Colonic mucosa (tissue), 4 donors: ENCODE measurements at regions not wholly inside any gene's neighbourhood (a gene's known extent, or its start where the extent isn't known, plus 50 kb on each side); places are given as distances from the start of the nearest gene placed in this dataset.

Source experiments
- DNase-seq: peaks from one replicate; pipeline ENCODE4 v3.0.0-alpha.2; 2020
- H3K27ac ChIP-seq: fragments of 200-600 bp; one replicate; pipeline ENCODE4 v1.8.0; 2021
- H3K27me3 ChIP-seq: fragments of 200-600 bp; one replicate; pipeline ENCODE4 v1.8.0; 2021
- H3K36me3 ChIP-seq: fragments of 200-600 bp; one replicate; pipeline ENCODE4 v1.8.0; 2021
- H3K4me1 ChIP-seq: fragments of 200-600 bp; one replicate; pipeline ENCODE4 v1.8.0; 2021; ENCODE audit warnings: mild to moderate bottlenecking
- H3K4me3 ChIP-seq: fragments of 200-600 bp; one replicate; pipeline ENCODE4 v1.8.0; 2021
- H3K9ac ChIP-seq, 2 donors: one replicate each; pipeline ENCODE4 v1.7.0; 2013; ENCODE audit warnings: control low read depth in 2 of 2, low read depth in 2 of 2, low read length in 2 of 2
- H3K9me3 ChIP-seq: fragments of 200-600 bp; one replicate; pipeline ENCODE4 v1.8.0; 2021
- intact Hi-C: fragments of 100-400 bp; cut with DNase I; formaldehyde crosslinking; loops from one replicate; pipeline ENCODE4 v1.14.1; 2022
- TF ChIP-seq, protein P1 (sequence below): fragments of 200-600 bp; IDR thresholded peaks from one replicate; pipeline ENCODE4 v1.8.0; 2022; ENCODE audit warnings: antibody characterized with exemption, mild to moderate bottlenecking
- donor health status: healthy.
- donor health status: DM: no; HTN: no; CAD: no.
- donor health status: DM: no; HTN: no; CAD: no.

DNA sequence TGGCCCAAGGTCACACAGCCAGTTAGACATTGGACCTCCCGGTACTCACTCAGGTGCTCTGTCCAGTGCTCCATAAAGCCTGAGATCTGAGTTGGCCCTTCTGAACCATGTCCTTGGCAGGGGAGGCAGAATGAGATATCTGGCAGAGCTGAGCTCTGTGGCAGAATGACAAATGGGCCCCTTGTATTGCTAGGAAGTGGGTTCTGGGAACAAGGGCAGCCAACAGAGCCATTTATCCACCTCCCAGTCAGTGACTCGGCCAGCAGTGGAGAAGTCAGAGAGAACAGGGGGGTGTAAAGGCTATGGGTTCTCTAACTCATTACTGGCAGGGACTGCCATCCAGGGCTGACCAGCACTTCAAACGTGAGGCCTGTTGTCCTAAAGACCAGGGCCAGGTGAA, 117.1 kb upstream of the NLRP1 start:
- H3K4me3 ChIP-seq = no peak overlapping the region
- DNase-seq = no peak
- no peaks in the 10 kb centered on the region for H3K4me1 ChIP-seq
- no peaks in the 10 kb centered on the region for H3K27me3 ChIP-seq
- TF ChIP-seq, protein P1, sequence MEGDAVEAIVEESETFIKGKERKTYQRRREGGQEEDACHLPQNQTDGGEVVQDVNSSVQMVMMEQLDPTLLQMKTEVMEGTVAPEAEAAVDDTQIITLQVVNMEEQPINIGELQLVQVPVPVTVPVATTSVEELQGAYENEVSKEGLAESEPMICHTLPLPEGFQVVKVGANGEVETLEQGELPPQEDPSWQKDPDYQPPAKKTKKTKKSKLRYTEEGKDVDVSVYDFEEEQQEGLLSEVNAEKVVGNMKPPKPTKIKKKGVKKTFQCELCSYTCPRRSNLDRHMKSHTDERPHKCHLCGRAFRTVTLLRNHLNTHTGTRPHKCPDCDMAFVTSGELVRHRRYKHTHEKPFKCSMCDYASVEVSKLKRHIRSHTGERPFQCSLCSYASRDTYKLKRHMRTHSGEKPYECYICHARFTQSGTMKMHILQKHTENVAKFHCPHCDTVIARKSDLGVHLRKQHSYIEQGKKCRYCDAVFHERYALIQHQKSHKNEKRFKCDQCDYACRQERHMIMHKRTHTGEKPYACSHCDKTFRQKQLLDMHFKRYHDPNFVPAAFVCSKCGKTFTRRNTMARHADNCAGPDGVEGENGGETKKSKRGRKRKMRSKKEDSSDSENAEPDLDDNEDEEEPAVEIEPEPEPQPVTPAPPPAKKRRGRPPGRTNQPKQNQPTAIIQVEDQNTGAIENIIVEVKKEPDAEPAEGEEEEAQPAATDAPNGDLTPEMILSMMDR = no peak
- no peaks in the 10 kb centered on the region for H3K9me3 ChIP-seq
- H3K36me3 ChIP-seq = no peaks in the 10 kb centered on the region
- intact Hi-C loops = no loop called here
- no peak overlapping the region for H3K9ac ChIP-seq
- H3K27ac ChIP-seq = no peak overlapping the region

DNA sequence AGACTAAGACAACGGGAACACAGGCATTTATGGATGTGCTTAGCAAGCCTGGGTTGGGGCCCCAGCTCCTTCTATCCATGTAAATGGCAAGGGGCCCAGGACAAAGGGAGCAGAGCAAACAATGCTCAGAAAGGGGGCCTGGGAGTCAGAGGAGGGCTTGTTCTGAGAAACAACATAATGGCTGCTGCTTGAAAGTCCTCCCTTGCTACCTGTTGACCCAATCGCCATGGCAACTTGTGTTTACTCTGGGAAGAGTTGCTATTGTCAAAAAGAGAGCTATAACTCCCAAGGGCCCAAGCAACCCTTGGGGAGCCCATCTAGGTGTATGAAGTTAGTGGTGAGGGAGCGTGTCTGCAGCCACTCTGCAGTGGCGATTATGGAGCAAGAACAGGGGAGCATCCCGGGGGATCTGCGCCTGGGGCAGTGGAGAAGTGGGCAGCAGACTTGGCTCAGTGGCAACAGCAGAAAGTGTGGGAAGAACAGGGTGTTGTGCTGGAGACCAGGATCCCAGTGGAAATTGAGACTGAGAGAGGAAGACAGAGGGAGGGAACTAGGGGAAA, 118.7 kb upstream of the NLRP1 start:
- Histone ChIP-seq H3K9me3 (no peaks in the 10 kb centered on the region), H3K27ac (no peak overlapping the region), H3K4me3 (no peak overlapping the region), H3K36me3 (no peaks in the 10 kb centered on the region), H3K4me1 (no peaks in the 10 kb centered on the region), H3K9ac (no peak overlapping the region), H3K27me3 (no peaks in the 10 kb centered on the region)
- TF ChIP-seq, protein P1 = no peak
- no peak for DNase-seq
- intact Hi-C loops = no loop called here

DNA sequence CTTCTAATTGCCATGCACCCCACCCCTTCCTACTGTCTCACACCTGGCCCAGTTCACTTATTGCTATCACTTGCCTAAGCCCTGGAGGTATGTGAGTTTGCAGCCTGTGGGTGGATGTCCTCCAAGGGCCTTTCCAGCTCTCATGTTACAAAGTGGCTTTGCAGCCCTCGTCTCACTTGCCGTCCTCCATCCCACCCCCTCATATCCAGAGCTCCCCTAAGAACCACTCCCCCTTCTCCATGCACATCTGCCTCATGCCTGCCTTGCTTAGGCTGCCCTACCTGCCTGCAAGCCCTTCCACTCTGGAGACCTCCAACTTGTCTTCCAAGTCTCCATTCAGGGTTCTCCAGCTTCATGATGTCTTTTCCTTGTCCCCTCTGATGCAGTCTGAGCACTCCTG, 119.4 kb upstream of the NLRP1 start:
- no peak for DNase-seq
- intact Hi-C loops = no loop called here

DNA sequence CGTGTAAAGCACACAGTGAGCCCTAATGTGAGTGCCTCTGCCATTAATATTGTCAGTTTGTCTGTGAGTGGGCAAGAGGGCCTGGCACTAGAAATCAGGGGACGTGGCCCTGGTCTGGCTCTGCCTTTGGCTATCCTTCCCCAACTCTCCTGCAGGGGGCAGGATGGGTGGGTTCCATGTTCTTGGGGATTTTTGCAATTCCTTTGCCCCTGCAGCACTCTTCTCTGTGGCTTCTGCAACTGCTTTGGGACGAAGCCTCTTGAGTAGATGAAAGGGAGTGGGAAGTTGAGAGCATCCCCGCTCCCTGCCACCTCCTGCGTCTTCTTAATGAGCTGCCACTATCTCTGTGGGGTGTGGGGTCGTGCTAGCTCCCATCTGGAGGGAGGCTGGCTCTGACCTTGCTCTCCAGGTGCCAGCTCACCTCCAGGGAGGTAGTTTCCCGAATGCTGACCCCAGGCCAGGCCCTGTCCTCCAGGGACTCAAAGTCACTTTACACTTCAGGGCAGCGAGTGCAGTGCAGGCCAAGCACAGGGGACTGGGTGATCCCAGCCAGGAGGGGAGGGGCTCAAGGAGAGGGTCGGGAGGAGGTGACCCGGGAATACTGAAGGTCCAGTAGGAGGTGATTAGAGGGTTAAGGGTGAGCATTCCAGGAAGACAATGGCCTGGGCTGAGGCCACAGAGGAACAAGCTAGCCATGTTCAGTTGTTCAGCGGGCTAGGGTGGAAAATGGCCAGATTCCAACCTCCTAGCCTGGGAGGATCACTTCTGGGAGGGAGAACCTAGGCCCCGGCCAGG, 121.0 kb upstream of the NLRP1 start:
- Histone ChIP-seq H3K4me3 (no peak overlapping the region), H3K36me3 (no peaks in the 10 kb centered on the region), H3K9me3 (no peaks in the 10 kb centered on the region), H3K9ac (no peak overlapping the region), H3K4me1 (no peaks in the 10 kb centered on the region), H3K27ac (no peak overlapping the region), H3K27me3 (no peaks in the 10 kb centered on the region)
- DNase-seq = no peak
- TF ChIP-seq, protein P1 = no peak
- intact Hi-C loops = loop anchor here (5.0 kb wide), 1 partner anchor 717 kb away; no protein-coding TSS in a partner anchor

More for the DNA sequence above, 119.4 kb upstream of the NLRP1 start:
- H3K27me3 ChIP-seq = no peaks in the 10 kb centered on the region
- no peak overlapping the region for H3K9ac ChIP-seq
- no peak overlapping the region for H3K27ac ChIP-seq
- no peaks in the 10 kb centered on the region for H3K36me3 ChIP-seq
- no peaks in the 10 kb centered on the region for H3K9me3 ChIP-seq
- TF ChIP-seq, protein P1 = no peak
- no peaks in the 10 kb centered on the region for H3K4me1 ChIP-seq
- H3K4me3 ChIP-seq = no peak overlapping the region

DNA sequence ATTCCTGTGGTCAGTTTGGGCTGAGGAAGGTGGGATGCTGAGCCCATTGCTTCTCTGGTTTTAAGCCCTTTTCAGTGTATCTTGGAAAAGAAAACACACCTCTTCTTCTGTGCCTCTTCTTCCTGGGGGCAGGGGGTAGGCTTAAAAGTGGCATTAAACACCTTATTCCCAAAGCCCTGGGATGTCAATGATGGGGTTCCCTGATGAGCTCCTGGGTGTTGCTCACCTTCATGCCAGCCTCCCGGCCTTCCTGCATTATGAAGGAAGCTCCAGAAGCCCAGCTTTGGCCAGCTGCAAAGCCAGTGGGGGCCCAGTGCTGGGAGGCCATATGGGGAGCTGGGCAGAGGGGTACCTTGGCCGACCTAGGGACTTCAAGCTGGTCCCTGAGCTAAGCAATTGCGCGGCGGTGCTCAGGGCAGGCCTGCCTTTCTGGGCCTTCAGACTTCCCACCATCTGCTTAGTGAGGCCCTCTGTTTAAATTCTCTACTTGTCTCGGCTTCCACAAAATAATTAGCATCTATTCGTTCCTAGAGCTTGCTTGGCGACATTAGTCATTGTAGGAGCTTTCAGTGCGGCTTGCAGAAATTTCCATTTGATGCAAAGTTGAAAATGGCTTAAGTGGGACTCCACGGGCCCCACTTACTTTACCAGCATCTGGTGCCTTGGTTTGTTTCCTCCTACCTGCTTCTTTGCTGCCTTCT, 121.7 kb upstream of the NLRP1 start:
- H3K27ac ChIP-seq = no peak overlapping the region
- no peaks in the 10 kb centered on the region for H3K4me1 ChIP-seq
- TF ChIP-seq, protein P1 = no peak
- H3K27me3 ChIP-seq = no peaks in the 10 kb centered on the region
- no peak overlapping the region for H3K9ac ChIP-seq
- intact Hi-C loops = loop anchor here (2.0 to 5.0 kb wide), 2 partner anchors 113 to 716 kb away; no protein-coding TSS in a partner anchor
- no peaks in the 10 kb centered on the region for H3K9me3 ChIP-seq
- no peaks in the 10 kb centered on the region for H3K36me3 ChIP-seq
- H3K4me3 ChIP-seq = no peak overlapping the region
- DNase-seq = no peak
